GM12864 (cell line): ENCODE measurements at regions not wholly inside any gene's neighbourhood (a gene's known extent, or its start where the extent isn't known, plus 50 kb on each side); places are given as distances from the start of the nearest gene placed in this dataset.

Experiments
- DNase-seq: peaks from one replicate; pipeline ENCODE4 v3.0.0-alpha.2; 2011; ENCODE audit warnings: low read depth
- H3K4me3 ChIP-seq: 2 replicates; pipeline ENCODE4 v1.5.1; 2011; ENCODE audit warnings: mild to moderate bottlenecking, low read depth, low read length, control low read depth
- TF ChIP-seq, protein P1 (sequence below): IDR thresholded peaks from 2 replicates; pipeline ENCODE4 v1.5.1; 2011; ENCODE audit warnings: low read depth, mild to moderate bottlenecking, moderate library complexity, low read length, control low read depth, inconsistent platforms; ENCODE audit errors: missing control alignments

DNA sequence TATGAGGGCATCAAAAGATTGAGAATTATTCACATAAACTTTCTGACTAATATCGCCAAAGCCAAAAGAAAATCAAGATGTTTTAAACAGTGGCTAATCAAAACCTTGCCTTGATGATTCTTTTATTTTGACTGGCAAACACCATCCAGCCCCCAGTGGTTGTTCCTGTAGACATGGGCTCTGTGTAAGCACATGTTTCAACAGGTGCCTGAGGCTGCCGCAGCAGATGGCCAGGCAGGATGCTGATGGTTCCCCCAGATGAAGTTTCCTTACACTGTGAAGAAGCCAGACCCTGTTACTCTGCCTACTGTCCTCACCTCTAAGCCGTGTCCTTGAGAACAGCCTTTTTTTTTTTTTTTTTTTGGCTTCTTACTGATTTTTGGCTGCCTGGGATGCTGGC lies 146.5 kb downstream of the RAB11FIP2 start:
- no peak for DNase-seq
- no peak overlapping the region for H3K4me3 ChIP-seq
- TF ChIP-seq, protein P1, sequence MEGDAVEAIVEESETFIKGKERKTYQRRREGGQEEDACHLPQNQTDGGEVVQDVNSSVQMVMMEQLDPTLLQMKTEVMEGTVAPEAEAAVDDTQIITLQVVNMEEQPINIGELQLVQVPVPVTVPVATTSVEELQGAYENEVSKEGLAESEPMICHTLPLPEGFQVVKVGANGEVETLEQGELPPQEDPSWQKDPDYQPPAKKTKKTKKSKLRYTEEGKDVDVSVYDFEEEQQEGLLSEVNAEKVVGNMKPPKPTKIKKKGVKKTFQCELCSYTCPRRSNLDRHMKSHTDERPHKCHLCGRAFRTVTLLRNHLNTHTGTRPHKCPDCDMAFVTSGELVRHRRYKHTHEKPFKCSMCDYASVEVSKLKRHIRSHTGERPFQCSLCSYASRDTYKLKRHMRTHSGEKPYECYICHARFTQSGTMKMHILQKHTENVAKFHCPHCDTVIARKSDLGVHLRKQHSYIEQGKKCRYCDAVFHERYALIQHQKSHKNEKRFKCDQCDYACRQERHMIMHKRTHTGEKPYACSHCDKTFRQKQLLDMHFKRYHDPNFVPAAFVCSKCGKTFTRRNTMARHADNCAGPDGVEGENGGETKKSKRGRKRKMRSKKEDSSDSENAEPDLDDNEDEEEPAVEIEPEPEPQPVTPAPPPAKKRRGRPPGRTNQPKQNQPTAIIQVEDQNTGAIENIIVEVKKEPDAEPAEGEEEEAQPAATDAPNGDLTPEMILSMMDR = no peak

DNA sequence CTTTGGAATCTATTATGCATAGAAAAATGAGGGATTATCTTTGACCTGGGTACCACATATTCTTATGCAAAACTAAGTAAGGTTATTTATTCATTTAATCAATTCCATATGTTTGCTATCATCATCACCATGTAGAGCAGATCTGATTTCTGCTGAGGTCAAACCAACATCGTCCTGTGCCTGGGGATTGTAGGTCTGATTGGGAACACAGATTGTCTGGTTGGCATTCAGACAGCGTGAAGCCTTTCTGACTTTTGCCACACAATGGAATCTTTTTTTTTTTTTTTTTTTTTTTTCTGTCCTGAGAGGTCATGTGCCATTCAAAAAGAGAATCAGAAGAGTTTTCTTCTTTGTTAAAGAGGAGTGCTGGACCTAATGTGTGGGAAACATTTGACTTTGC lies 142.9 kb downstream of the RAB11FIP2 start:
- TF ChIP-seq, protein P1 = no peak
- DNase-seq = no peak
- no peak overlapping the region for H3K4me3 ChIP-seq

DNA sequence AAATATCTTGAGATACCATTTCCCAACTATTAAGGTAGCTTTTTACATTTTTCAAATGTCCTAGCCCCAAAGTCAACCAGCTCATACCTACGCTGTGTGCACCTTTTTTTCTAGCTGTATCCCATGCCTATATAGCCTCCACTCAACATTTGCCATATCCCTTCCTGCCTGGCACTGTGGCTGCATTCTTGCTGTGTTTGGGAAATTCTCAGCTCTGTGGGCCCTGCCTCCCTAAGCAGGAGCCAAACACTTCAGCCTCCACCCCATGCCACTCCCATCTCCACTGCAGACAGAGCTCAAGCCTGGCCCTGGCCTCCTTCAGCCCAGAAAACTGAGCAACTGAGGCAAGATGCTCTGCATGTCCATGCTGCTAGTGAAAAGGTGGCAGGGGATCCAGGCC lies 141.3 kb downstream of the RAB11FIP2 start:
- H3K4me3 ChIP-seq = no peak overlapping the region
- DNase-seq = no peak
- TF ChIP-seq, protein P1 = no peak

DNA sequence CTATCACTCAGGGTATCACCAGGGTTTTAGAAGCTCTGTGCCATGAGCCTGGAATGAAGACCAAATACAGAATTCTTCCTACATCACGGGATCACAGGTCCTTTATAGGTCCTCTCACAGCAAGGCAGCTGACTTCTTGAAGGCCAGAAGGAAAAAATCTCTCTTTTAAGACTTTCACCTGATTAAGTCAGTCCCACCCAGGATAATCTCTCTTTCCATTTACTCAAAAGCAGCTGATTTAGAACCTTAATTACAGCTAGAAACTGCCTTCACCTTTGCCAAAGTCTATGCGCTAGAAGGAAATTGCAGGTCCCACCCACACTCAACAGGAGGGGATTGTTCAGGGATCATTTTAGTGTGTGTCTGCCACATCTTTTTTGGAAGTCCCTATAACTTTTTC lies 135.1 kb downstream of the RAB11FIP2 start:
- H3K4me3 ChIP-seq = no peak overlapping the region
- TF ChIP-seq, protein P1 = no peak
- DNase-seq = no peak

DNA sequence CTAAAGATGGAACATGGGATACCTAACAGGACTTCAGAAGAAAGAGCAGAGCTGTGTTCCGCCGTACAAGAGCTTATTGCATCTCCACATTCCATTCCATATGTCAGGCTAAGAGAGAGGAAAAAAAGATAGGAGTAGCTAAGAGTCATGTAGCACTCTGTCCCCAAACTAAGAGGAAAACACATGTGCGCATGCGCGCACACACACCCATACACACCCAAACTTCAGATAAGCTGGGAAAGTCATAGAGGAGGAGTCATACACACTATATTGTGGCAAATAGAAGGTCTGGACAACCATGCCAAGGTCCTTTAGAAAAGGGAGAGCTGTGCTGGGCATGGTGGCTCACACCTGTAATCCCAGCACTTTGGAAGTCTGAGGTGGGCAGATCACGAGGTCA lies 132.4 kb downstream of the RAB11FIP2 start:
- TF ChIP-seq, protein P1 = no peak
- H3K4me3 ChIP-seq = no peak overlapping the region
- no peak for DNase-seq

- no peak for DNase-seq
- TF ChIP-seq, protein P1 = no peak
- H3K4me3 ChIP-seq = no peak overlapping the region
Measured at GRCh38 chr10:117920956-117921355, 125.8 kb downstream of the RAB11FIP2 start.

GRCh38 chr10:117921421-117921820 lies 125.3 kb downstream of the RAB11FIP2 start:
- no peak for DNase-seq
- TF ChIP-seq, protein P1 = no peak
- H3K4me3 ChIP-seq = no peak overlapping the region
